ENCODE measurements at regions not wholly inside any gene's neighbourhood (a gene's known extent, or its start where the extent isn't known, plus 50 kb on each side); places are given as distances from the start of the nearest gene placed in this dataset.

DNA sequence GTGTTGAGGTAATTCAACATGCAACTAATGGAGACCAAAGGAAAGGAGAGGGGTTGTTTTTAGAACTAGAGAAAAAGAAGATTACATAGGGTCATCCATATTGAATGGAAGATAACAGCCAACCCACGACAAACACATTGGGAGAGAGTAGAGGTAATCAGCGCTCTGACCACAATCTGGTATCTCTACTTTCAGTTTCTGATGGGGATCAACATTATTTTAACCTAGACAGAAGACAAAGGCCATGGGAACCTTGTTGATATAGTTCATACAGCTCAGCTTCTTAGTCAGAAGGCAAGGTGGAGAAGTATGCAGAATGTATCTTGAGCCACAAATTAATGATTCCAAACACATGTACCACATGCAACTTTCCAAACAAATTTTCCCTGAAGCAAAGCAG lies 537.1 kb upstream of the ST8SIA4 start:
- H3K9me3 ChIP-seq: no peaks in the 10 kb centered on the region
- DNase-seq (no peak), ATAC-seq (no peak), FAIRE-seq (no peak)
- intact Hi-C loops (cut with DNase I): no loop called here
- TF ChIP-seq, protein P1, sequence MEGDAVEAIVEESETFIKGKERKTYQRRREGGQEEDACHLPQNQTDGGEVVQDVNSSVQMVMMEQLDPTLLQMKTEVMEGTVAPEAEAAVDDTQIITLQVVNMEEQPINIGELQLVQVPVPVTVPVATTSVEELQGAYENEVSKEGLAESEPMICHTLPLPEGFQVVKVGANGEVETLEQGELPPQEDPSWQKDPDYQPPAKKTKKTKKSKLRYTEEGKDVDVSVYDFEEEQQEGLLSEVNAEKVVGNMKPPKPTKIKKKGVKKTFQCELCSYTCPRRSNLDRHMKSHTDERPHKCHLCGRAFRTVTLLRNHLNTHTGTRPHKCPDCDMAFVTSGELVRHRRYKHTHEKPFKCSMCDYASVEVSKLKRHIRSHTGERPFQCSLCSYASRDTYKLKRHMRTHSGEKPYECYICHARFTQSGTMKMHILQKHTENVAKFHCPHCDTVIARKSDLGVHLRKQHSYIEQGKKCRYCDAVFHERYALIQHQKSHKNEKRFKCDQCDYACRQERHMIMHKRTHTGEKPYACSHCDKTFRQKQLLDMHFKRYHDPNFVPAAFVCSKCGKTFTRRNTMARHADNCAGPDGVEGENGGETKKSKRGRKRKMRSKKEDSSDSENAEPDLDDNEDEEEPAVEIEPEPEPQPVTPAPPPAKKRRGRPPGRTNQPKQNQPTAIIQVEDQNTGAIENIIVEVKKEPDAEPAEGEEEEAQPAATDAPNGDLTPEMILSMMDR (IDR thresholded peaks at IDR 0.05): no peak
- 57 to 65% methylated on average over 2 of the region's 2 CpGs for WGBS, 2 donors
- no peaks in the 10 kb centered on the region for H3K27me3 ChIP-seq
- H3K36me3 ChIP-seq: no peaks in the 10 kb centered on the region
- H3K4me1 ChIP-seq: no peaks in the 10 kb centered on the region
- no peak overlapping the region for H3K27ac ChIP-seq
- H3K4me3 ChIP-seq: no peak overlapping the region

DNA sequence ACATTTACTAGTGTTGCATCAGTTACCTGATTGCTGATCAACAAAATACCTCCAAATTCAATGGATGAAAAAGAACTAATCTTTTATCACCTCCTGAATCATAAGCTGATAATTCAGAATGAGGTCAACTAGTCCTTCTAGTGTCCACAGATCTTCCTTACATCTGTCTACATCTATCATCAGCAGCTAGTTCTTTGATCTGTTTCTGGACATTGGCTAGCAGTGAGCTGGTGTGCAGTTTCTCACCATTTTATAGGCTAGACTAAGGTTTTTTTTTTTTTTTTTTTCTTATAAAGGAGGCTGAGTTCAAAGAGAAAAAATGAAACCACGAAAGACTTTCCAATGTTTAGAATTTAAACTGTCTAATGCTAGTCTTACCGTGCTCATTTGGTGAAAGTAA lies 534.3 kb upstream of the ST8SIA4 start:
- whole genome bisulfite sequencing, 2 donors: 50 to 54% methylated on average over 2 of the region's 2 CpGs
- H3K4me3 ChIP-seq: no peak overlapping the region
- no peaks in the 10 kb centered on the region for H3K4me1 ChIP-seq
- no peak for FAIRE-seq
- intact Hi-C loops (cut with DNase I): no loop called here
- ATAC-seq: no peak
- H3K27me3 ChIP-seq: no peaks in the 10 kb centered on the region
- no peaks in the 10 kb centered on the region for H3K9me3 ChIP-seq
- no peak overlapping the region for H3K27ac ChIP-seq
- no peaks in the 10 kb centered on the region for H3K36me3 ChIP-seq
- DNase-seq: no peak
- TF ChIP-seq, protein P1 (IDR thresholded peaks at IDR 0.05): no peak

DNA sequence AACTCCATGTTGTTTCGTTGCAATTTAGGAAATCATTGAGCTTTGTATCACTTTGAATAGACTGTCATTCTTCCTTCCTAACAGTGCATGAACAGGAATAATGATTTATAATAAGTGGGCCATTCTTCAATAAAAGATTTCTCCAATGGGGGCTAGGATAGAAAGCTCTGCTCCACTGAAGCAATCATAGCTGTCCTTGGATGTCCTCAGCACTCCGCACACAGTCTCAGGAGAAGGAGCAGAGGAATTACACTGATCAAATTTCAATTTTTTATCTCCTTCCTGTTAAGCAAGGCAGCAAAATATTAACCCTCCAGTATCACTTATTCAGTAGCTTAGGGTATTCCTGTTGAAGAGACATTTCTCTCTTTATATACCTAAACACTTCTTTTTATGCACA lies 532.7 kb upstream of the ST8SIA4 start:
- H3K27ac ChIP-seq: no peak overlapping the region
- no peaks in the 10 kb centered on the region for H3K9me3 ChIP-seq
- H3K27me3 ChIP-seq: no peaks in the 10 kb centered on the region
- ATAC-seq (no peak), DNase-seq (no peak), FAIRE-seq (no peak)
- H3K36me3 ChIP-seq: no peaks in the 10 kb centered on the region
- TF ChIP-seq, protein P1 (IDR thresholded peaks at IDR 0.05): no peak
- no peaks in the 10 kb centered on the region for H3K4me1 ChIP-seq
- no peak overlapping the region for H3K4me3 ChIP-seq
- intact Hi-C loops (cut with DNase I): no loop called here
- WGBS, 2 donors: 22 to 31% methylated on average over 2 of the region's 2 CpGs

DNA sequence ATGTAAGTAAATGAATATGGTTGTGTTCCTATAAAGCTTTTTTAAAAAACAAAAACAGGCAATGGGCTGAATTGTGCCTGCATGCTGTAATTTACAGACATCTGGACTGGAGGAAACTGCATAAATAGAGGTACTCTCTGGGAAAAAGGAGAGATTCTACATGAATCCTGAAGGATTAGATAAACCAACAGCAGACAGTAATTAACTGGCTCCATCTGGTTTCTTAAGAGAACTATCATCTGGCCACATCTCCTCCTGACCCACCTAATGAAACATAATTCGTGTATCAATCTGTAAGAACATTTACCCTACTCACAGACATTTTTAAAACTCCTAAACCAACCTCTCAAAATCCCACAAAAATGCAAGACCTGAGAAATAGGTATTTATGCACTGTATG lies 528.1 kb upstream of the ST8SIA4 start:
- Histone ChIP-seq H3K9me3 (no peaks in the 10 kb centered on the region), H3K4me1 (no peaks in the 10 kb centered on the region), H3K4me3 (no peak overlapping the region), H3K27ac (no peak overlapping the region), H3K27me3 (no peaks in the 10 kb centered on the region), H3K36me3 (no peaks in the 10 kb centered on the region)
- intact Hi-C loops (cut with DNase I): no loop called here
- FAIRE-seq (no peak), ATAC-seq (no peak), DNase-seq (no peak)
- TF ChIP-seq, protein P1 (IDR thresholded peaks at IDR 0.05): no peak
- 17 to 29% methylated on average over 1 of the region's 1 CpG for WGBS, 2 donors

DNA sequence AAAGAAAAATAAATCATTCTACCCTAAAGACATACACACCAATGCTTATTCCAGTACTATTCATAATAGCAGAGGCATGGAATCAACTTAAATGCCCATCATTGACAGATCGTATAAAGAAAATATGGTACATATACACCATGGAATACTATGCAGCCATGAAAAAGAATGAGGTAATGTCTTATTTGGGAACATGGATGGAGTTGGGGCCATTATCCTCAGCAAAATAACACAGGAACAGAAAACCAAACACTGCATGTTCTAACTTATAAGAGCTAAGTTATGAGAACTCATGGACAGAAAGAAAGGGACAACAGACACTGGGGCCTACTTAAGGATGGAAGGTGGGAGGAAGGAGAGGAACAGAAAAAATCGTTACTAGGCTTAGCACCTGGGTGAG lies 527.5 kb upstream of the ST8SIA4 start:
- Histone ChIP-seq H3K4me3 (no peak overlapping the region), H3K27me3 (no peaks in the 10 kb centered on the region), H3K36me3 (no peaks in the 10 kb centered on the region), H3K9me3 (no peaks in the 10 kb centered on the region), H3K27ac (no peak overlapping the region), H3K4me1 (no peaks in the 10 kb centered on the region)
- no peak for DNase-seq
- ATAC-seq: no peak
- WGBS, 2 donors: 66 to 70% methylated on average over 2 of the region's 2 CpGs
- TF ChIP-seq, protein P1 (IDR thresholded peaks at IDR 0.05): no peak
- intact Hi-C loops (cut with DNase I): no loop called here
- FAIRE-seq: no peak
